CD8-positive, alpha-beta memory T cell (primary cell): ENCODE measurements at regions not wholly inside any gene's neighbourhood (a gene's known extent, or its start where the extent isn't known, plus 50 kb on each side); places are given as distances from the start of the nearest gene placed in this dataset.
"Not testable (repeated sequence)": the region's sequence is repeated elsewhere in the genome, so short reads cannot be mapped to it uniquely, and the experiment has no call there.

Experiments
- CTCF ChIA-PET: fragments of 350-600 bp; sonication (Branson Sonifier 250); formaldehyde crosslinking; loops from one replicate; lab custom pipeline; 2021; ENCODE audit warnings: antibody characterized with exemption; lab: Charles Lee
- POLR2A ChIA-PET: fragments of 350-600 bp; sonication (Branson Sonifier 250); formaldehyde crosslinking; loops from one replicate; lab custom pipeline; 2021; ENCODE audit warnings: antibody characterized with exemption; lab: Charles Lee
- DNase-seq, 5 donors: peaks; one replicate each; pipeline versions ENCODE4 v3.0.0 to v3.0.0-alpha.2; 2020 to 2022; ENCODE audit warnings: mixed read lengths in 1 of 5
- H3K27ac ChIP-seq: one replicate; pipeline ENCODE4 v1.7.0; 2013; ENCODE audit warnings: low read depth, mild to moderate bottlenecking, low read length, moderate library complexity
- H3K27me3 ChIP-seq: 2 replicates; pipeline ENCODE4 v1.7.0; 2013; ENCODE audit warnings: low read length, mild to moderate bottlenecking; ENCODE audit not compliant: insufficient read depth, poor library complexity, severe bottlenecking
- H3K36me3 ChIP-seq: 2 replicates; pipeline ENCODE4 v1.7.0; 2013; ENCODE audit warnings: mild to moderate bottlenecking, low read length, moderate library complexity; ENCODE audit not compliant: insufficient read depth
- H3K4me1 ChIP-seq: 2 replicates; pipeline ENCODE4 v1.7.0; 2013; ENCODE audit warnings: mild to moderate bottlenecking, low read length, moderate library complexity; ENCODE audit not compliant: insufficient read depth
- H3K4me3 ChIP-seq: 2 replicates; pipeline ENCODE4 v1.7.0; 2013; ENCODE audit warnings: mild to moderate bottlenecking, low read length
- H3K9me3 ChIP-seq: 2 replicates; pipeline ENCODE4 v1.7.0; 2013; ENCODE audit warnings: mild to moderate bottlenecking, low read length
- H3K27ac Mint-ChIP-seq, 8 donors: one replicate each; pipeline ENCODE4 v1.8.0; 2020 to 2021; ENCODE audit warnings: mixed read lengths in 8 of 8, mild to moderate bottlenecking in 6 of 8, inconsistent platforms in 3 of 8, moderate library complexity in 3 of 8
- H3K27me3 Mint-ChIP-seq, 2 donors: one replicate each; pipeline ENCODE4 v1.8.0; 2020 to 2021; ENCODE audit warnings: mixed read lengths in 2 of 2, mild to moderate bottlenecking in 1 of 2, moderate library complexity in 1 of 2
- H3K36me3 Mint-ChIP-seq, 3 donors: one replicate each; pipeline ENCODE4 v1.8.0; 2020 to 2021; ENCODE audit warnings: mixed read lengths in 3 of 3, inconsistent platforms in 1 of 3, mild to moderate bottlenecking in 1 of 3
- H3K4me1 Mint-ChIP-seq, 3 donors: one replicate each; pipeline ENCODE4 v1.8.0; 2020 to 2021; ENCODE audit warnings: mixed read lengths in 3 of 3, inconsistent platforms in 1 of 3, mild to moderate bottlenecking in 1 of 3
- H3K4me3 Mint-ChIP-seq, 7 donors: one replicate each; pipeline ENCODE4 v1.8.0; 2020 to 2021; ENCODE audit warnings: mixed read lengths in 7 of 7, mild to moderate bottlenecking in 6 of 7, moderate library complexity in 4 of 7, inconsistent platforms in 2 of 7
- H3K9me3 Mint-ChIP-seq, 5 donors: one replicate each; pipeline ENCODE4 v1.8.0; 2020 to 2022; ENCODE audit warnings: mixed read lengths in 5 of 5, mild to moderate bottlenecking in 3 of 5, moderate library complexity in 2 of 5, inconsistent platforms in 1 of 5

DNA sequence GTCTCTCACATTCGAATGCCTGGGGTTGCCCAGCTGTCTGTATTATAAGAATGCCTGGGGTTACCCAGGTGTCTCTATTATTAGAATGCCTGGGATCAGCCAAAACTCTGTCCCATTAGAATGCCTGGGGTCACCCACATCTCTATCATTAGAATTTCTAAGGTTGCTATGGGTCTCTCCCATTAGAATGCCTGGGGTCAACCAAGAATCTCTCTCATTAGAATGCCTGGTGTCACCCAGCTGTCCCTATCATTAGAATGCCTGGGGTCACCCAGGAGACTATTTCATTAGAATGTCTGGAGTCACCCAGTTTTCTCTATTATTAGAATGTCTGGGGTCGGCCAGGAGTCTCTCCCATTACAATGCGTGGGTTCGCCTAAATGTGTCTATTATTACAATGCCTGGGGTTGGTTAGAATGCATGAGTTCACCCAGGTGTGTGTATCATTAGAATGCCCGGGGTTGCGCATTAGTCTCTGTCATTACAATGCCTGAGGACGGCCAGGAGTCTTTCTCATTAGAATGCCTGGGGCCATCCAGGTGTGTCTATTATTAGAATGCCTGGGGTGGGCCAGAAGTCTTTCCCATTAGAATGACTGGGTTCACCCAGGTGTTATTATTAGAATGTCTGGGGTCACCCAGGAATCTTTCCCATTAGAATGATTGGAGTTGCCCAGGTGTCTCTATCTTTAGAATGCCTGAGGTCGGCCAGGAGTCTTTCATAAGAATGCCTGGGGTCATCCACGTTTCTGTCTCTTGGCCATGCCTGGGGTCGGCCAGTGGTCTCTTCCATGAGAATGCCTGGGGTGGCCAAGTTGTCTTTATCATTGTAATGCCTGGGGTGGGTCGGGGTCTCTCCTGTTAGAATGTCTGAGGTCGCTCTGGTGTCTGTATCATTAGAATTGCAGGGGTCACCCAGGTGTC, 59.6 kb downstream of the RNF187 start:
- H3K9me3 ChIP-seq: no peaks in the 10 kb centered on the region
- no peaks in the 10 kb centered on the region for H3K4me1 ChIP-seq
- DNase-seq: no peak
- H3K27ac ChIP-seq: no peak overlapping the region
- Mint-ChIP-seq H3K27ac (no peak overlapping the region), H3K9me3 (no peaks in the 10 kb centered on the region), H3K27me3 (peaks cover 11 to 15% of the 10 kb centered on the region in 2 donors), H3K36me3 (no peaks in the 10 kb centered on the region), H3K4me1 (no peaks in the 10 kb centered on the region), H3K4me3 (no peak overlapping the region)
- peaks cover 3% of the 10 kb centered on the region for H3K27me3 ChIP-seq
- ChIA-PET CTCF (no interaction called here), POLR2A (no interaction called here)
- H3K36me3 ChIP-seq: no peaks in the 10 kb centered on the region
- H3K4me3 ChIP-seq: no peak overlapping the region

DNA sequence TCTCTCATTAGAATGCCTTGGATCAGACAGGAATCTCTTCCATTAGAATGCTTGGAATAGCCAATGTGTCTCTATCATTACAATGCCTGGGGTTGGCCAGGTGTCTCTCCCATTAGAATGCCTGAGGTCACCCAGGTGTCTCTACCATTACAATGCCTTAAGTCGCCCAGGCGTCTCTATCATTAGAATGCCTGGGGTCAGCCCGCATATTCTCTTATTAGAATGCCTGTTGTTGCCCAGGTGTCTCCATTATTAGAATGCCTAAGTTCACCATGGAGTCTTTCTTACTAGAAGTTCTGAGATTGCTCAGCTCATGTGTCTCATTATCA, 60.2 kb downstream of the RNF187 start:
- Mint-ChIP-seq H3K27me3 (peaks cover 11 to 15% of the 10 kb centered on the region in 2 donors), H3K4me3 (no peak overlapping the region), H3K27ac (no peak overlapping the region), H3K36me3 (no peaks in the 10 kb centered on the region), H3K4me1 (no peaks in the 10 kb centered on the region), H3K9me3 (no peaks in the 10 kb centered on the region)
- H3K9me3 ChIP-seq: no peaks in the 10 kb centered on the region
- H3K36me3 ChIP-seq: no peaks in the 10 kb centered on the region
- no peak for DNase-seq
- H3K27ac ChIP-seq: no peak overlapping the region
- CTCF ChIA-PET: no interaction called here
- POLR2A ChIA-PET: no interaction called here
- H3K4me3 ChIP-seq: no peak overlapping the region
- peaks cover 3% of the 10 kb centered on the region for H3K27me3 ChIP-seq
- H3K4me1 ChIP-seq: no peaks in the 10 kb centered on the region

DNA sequence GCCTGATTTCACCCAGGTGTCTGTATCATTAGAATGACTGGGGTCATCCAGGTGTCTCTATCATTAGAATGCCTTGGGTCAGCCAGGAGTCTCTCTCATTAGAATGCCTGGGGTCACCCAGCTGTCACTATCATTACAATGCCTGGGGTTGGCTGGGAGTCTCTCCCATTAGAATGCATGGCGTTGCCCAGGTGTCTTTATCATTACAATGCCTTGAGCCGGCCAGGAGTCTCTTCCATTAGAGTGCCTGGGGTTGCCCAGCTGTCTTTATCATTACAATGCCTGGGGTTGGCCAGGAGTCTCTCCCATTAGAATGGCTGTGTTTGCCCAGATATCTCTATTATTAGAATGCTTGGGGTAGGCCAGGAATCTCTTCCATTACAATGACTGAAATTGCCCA, 61.6 kb downstream of the RNF187 start:
- POLR2A ChIA-PET: no interaction called here
- H3K27me3 ChIP-seq: no peaks in the 10 kb centered on the region
- Mint-ChIP-seq H3K4me1 (no peaks in the 10 kb centered on the region), H3K9me3 (no peaks in the 10 kb centered on the region), H3K27ac (no peak overlapping the region), H3K36me3 (no peaks in the 10 kb centered on the region), H3K27me3 (peaks cover 6 to 15% of the 10 kb centered on the region in 2 donors), H3K4me3 (no peak overlapping the region)
- no peak overlapping the region for H3K4me3 ChIP-seq
- CTCF ChIA-PET: no interaction called here
- no peaks in the 10 kb centered on the region for H3K4me1 ChIP-seq
- no peak overlapping the region for H3K27ac ChIP-seq
- H3K9me3 ChIP-seq: no peaks in the 10 kb centered on the region
- no peaks in the 10 kb centered on the region for H3K36me3 ChIP-seq
- DNase-seq: no peak

DNA sequence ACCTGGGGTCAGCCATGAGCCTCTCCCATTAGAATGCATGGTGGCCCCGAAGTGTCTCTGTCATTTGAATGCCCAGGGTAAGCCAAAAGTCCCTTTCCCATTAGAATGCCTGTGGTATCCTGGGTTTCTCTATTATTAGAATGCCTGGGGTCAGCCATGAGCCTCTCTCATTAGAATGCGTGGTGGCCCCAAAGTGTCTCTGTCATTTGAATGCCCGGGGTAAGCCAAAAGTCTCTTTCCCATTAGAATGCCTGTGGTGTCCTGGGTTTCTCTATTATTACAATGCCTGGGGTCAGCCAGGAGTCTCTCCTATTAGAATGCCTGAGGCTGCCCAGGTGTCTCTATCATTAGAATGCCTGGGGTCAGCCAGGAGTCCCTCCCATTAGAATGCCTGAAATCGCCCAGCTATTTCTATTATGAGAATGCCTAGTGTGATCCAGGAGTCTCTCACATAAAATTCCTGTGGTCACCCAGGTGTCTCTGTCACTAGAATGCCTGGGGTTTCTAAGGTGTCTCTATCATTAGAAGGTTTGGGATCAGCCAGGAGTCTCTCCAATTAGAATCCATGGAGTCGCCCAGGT, 65.5 kb downstream of the RNF187 start:
- H3K27me3 Mint-ChIP-seq: peaks cover 0 to 8% of the 10 kb centered on the region in 2 donors
- Histone ChIP-seq H3K9me3 (peaks cover 4% of the 10 kb centered on the region), H3K27me3 (no peaks in the 10 kb centered on the region), H3K4me1 (no peaks in the 10 kb centered on the region), H3K36me3 (no peaks in the 10 kb centered on the region), H3K27ac (no peak overlapping the region), H3K4me3 (no peak overlapping the region)
- ChIA-PET CTCF (no interaction called here), POLR2A (no interaction called here)
- DNase-seq: no peak
- H3K4me1 Mint-ChIP-seq: no peaks in the 10 kb centered on the region
- H3K4me3 Mint-ChIP-seq: peak overlapping the region in 1 of 7 donors; percentile 23
- no peaks in the 10 kb centered on the region for H3K36me3 Mint-ChIP-seq
- H3K27ac Mint-ChIP-seq: peak overlapping the region in 1 of 8 donors; percentile 14
- peaks cover 0 to 9% (median 3%) of the 10 kb centered on the region in 5 donors for H3K9me3 Mint-ChIP-seq

DNA sequence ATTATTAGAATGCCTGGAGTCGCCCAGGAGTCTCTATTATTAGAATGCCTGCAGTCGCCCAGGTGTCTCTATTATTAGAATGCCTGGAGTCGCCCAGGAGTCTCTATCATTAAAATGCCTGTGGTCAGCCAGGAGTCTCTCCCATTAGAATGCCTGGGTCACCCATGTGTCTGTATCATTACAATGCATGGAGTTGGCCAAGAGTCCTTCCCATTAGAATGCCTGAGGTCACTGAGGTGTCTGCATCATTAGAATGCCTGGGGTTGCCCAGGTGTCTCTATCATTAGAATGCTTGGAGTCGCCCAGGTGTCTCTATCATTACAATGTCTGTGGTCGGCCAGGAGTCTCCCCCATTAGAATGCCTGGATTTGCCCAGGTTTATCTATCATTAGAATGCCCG, 66.9 kb downstream of the RNF187 start:
- Histone ChIP-seq H3K27ac (no peak overlapping the region), H3K36me3 (no peaks in the 10 kb centered on the region), H3K9me3 (peaks cover 4% of the 10 kb centered on the region), H3K4me3 (no peak overlapping the region), H3K27me3 (no peaks in the 10 kb centered on the region), H3K4me1 (no peaks in the 10 kb centered on the region)
- Mint-ChIP-seq H3K9me3 (peaks cover 0 to 9% (median 3%) of the 10 kb centered on the region in 5 donors), H3K27me3 (no peaks in the 10 kb centered on the region), H3K4me3 (no peak overlapping the region), H3K36me3 (no peaks in the 10 kb centered on the region), H3K27ac (peak overlapping the region in 1 of 8 donors; percentile 60), H3K4me1 (no peaks in the 10 kb centered on the region)
- CTCF ChIA-PET: no interaction called here
- DNase-seq: no peak
- POLR2A ChIA-PET: no interaction called here

DNA sequence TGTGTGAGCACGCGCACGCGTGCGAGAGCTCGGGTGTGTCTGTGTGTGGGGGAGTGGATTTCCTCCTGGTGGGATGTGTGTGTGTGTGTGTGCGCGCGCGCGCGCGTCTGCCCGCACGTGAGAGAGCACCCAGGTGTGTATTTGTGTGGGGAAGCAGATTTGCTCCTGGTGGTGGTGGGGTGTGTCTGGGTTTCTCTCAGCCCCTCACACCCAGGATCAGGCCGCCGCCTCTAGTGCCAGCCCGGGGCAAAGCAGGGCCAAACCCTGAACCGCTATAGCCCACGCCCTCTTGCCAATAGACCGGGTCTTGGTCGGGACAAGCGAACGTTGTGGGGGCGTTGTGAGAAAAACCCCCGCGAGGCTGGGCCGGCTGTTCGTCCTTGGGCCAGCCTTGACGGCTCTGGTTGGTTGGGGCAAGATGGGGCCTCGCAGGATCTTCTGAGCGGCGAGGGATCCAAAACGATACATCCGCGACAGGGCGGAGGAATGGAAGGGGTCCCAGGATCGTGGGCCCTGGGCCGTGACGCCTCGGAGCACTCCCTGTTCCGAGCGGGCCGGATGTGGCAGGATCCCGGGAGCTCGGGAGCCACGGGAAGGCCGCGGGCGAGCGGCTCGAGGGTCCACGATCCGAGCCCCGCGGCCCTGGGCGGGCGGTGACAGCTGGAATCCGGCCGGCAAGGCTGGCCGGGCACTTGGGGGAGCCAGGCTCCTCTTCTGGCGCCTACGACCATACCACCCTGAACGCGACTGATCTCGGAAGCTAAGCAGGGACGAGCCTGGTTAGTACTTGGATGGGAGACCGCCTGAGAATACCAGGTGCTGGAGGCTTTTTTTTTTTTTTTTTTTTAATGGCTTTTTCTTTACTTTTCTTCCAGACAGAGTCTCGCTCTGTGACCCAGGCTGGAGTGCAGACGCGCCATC, 68.2 kb downstream of the RNF187 start:
- Histone ChIP-seq H3K4me1 (no peaks in the 10 kb centered on the region), H3K4me3 (no peak overlapping the region), H3K9me3 (peaks cover 4% of the 10 kb centered on the region), H3K27ac (no peak overlapping the region), H3K27me3 (no peaks in the 10 kb centered on the region), H3K36me3 (no peaks in the 10 kb centered on the region)
- Mint-ChIP-seq H3K4me3 (peak overlapping the region in 2 of 7 donors; percentile 17 to 76), H3K27ac (peak overlapping the region in 3 of 8 donors; percentile 60 to 91 (median 81)), H3K36me3 (no peaks in the 10 kb centered on the region), H3K4me1 (no peaks in the 10 kb centered on the region), H3K9me3 (peaks cover 0 to 9% (median 3%) of the 10 kb centered on the region in 5 donors), H3K27me3 (no peaks in the 10 kb centered on the region)
- peak in 3 of 5 donors; percentile 26 to 58 (median 32) for DNase-seq
- POLR2A ChIA-PET: no interaction called here
- CTCF ChIA-PET: no interaction called here

DNA sequence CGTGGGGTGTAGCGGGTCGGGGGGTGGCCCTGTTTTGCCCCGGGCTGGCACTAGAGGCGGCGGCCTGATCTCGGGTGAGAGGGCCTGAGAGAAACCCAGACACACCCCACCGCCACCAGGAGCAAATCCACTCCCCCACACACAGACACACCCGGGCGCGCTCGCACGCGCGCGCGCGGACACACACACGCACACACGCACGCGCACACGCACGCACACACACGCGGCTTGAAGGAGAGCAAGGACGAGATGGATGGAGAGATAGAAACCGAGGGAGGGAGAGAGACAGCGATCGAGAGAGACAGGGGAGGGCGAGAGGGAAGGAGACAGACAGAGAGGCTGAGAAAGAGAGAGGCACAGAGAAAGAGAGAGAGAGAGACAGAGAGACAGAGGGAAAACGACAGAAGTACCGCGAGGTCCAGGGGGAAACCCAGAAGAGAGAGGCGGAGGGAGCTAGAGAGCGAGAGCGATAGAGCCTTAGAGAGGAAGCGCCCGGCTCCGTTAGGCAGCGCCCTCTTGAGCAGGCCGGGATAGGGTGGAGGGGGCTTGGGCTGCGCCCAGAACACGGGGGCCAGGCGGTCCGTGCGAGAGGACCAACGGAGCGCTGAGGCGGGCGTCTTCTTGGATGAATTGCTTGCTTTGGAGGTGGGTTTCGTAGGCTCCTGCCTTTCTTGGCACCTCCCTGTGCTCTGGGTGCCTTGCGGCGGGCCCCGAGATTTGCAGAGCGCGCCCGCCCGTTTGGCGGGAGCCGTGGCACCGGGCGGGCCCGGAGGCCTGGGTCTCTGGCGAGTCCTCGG, 69.7 kb downstream of the RNF187 start:
- H3K4me1 Mint-ChIP-seq, H3K9me3 ChIP-seq, H3K27me3 Mint-ChIP-seq, H3K36me3 ChIP-seq, H3K4me1 ChIP-seq, H3K4me3 ChIP-seq, H3K36me3 Mint-ChIP-seq, H3K9me3 Mint-ChIP-seq, POLR2A ChIA-PET, H3K27ac ChIP-seq, H3K27me3 ChIP-seq, CTCF ChIA-PET: not testable (repeated sequence)
- Mint-ChIP-seq H3K27ac (peak overlapping the region in 1 of 8 donors; percentile 26), H3K4me3 (peak overlapping the region in 1 of 7 donors; percentile 81)
- peak in 1 of 5 donors; percentile 37 for DNase-seq
